ENCODE measurements at regions not wholly inside any gene's neighbourhood (a gene's known extent, or its start where the extent isn't known, plus 50 kb on each side); places are given as distances from the start of the nearest gene placed in this dataset.

GRCh38 chr7:35513195-35513594 is 181.7 kb downstream of the HERPUD2 start:
- intact Hi-C loops (cut with DNase I; ENCODE audit: low total_unique reads) (no loop called here), in situ Hi-C loops (cut with MboI; ENCODE audit: low sequenced_read_pairs in 4 of 4) (loop anchor here in 1 of 4 donors (25.0 kb wide), 1 partner anchor 451 kb away; no protein-coding TSS in a partner anchor)
- ATAC-seq (no peak), DNase-seq (no peak)
- TF ChIP-seq CTCF (IDR thresholded peaks at IDR 0.05 in 4 of 5, conservative IDR thresholded peaks at IDR 0.05 in 1 of 5): no peak
- no peak for TF ChIP-seq POLR2A (IDR thresholded peaks at IDR 0.05)
- Histone ChIP-seq H3K36me3 (no peaks in the 10 kb centered on the region), H3K27me3 (no peaks in the 10 kb centered on the region), H3K4me3 (no peak overlapping the region), H3K4me1 (no peaks in the 10 kb centered on the region), H3K27ac (no peak overlapping the region), H3K9me3 (no peaks in the 10 kb centered on the region)

GRCh38 chr7:35512716-35513115 is 182.2 kb downstream of the HERPUD2 start:
- Histone ChIP-seq H3K4me3 (no peak overlapping the region), H3K9me3 (no peaks in the 10 kb centered on the region), H3K4me1 (no peaks in the 10 kb centered on the region), H3K27ac (no peak overlapping the region), H3K27me3 (no peaks in the 10 kb centered on the region), H3K36me3 (no peaks in the 10 kb centered on the region)
- TF ChIP-seq POLR2A (IDR thresholded peaks at IDR 0.05) (no peak), CTCF (IDR thresholded peaks at IDR 0.05 in 4 of 5, conservative IDR thresholded peaks at IDR 0.05 in 1 of 5) (no peak)
- intact Hi-C loops (cut with DNase I; ENCODE audit: low total_unique reads): no loop called here
- DNase-seq (no peak), ATAC-seq (no peak)
- in situ Hi-C loops (cut with MboI; ENCODE audit: low sequenced_read_pairs in 4 of 4): loop anchor here in 1 of 4 donors (25.0 kb wide), 1 partner anchor 450 kb away; no protein-coding TSS in a partner anchor

- Histone ChIP-seq H3K4me3 (no peak overlapping the region), H3K27me3 (no peaks in the 10 kb centered on the region), H3K9me3 (no peaks in the 10 kb centered on the region), H3K36me3 (no peaks in the 10 kb centered on the region), H3K4me1 (no peaks in the 10 kb centered on the region), H3K27ac (no peak overlapping the region)
- ATAC-seq (no peak), DNase-seq (no peak)
- intact Hi-C loops (cut with DNase I; ENCODE audit: low total_unique reads) (no loop called here), in situ Hi-C loops (cut with MboI; ENCODE audit: low sequenced_read_pairs in 4 of 4) (loop anchor here in 1 of 4 donors (25.0 kb wide), 1 partner anchor 447 kb away; no protein-coding TSS in a partner anchor)
- TF ChIP-seq POLR2A (IDR thresholded peaks at IDR 0.05) (no peak), CTCF (IDR thresholded peaks at IDR 0.05 in 4 of 5, conservative IDR thresholded peaks at IDR 0.05 in 1 of 5) (no peak)
Measured at GRCh38 chr7:35508623-35509400, 186.1 kb downstream of the HERPUD2 start.

- in situ Hi-C loops (cut with MboI; ENCODE audit: low sequenced_read_pairs in 4 of 4): loop anchor here in 1 of 4 donors (25.0 kb wide), 1 partner anchor 443 kb away; no protein-coding TSS in a partner anchor
- Histone ChIP-seq H3K4me3 (no peak overlapping the region), H3K27me3 (no peaks in the 10 kb centered on the region), H3K4me1 (no peaks in the 10 kb centered on the region), H3K27ac (no peak overlapping the region), H3K36me3 (no peaks in the 10 kb centered on the region), H3K9me3 (no peaks in the 10 kb centered on the region)
- no peak for DNase-seq
- TF ChIP-seq CTCF (IDR thresholded peaks at IDR 0.05 in 4 of 5, conservative IDR thresholded peaks at IDR 0.05 in 1 of 5) (no peak), POLR2A (IDR thresholded peaks at IDR 0.05) (no peak)
- intact Hi-C loops (cut with DNase I; ENCODE audit: low total_unique reads): no loop called here
- ATAC-seq: no peak
Measured at GRCh38 chr7:35505066-35505465, 189.9 kb downstream of the HERPUD2 start.

Data from gastrocnemius medialis (tissue), 4 donors.